ENCODE measurements at regions not wholly inside any gene's neighbourhood (a gene's known extent, or its start where the extent isn't known, plus 50 kb on each side); places are given as distances from the start of the nearest gene placed in this dataset.

DNA sequence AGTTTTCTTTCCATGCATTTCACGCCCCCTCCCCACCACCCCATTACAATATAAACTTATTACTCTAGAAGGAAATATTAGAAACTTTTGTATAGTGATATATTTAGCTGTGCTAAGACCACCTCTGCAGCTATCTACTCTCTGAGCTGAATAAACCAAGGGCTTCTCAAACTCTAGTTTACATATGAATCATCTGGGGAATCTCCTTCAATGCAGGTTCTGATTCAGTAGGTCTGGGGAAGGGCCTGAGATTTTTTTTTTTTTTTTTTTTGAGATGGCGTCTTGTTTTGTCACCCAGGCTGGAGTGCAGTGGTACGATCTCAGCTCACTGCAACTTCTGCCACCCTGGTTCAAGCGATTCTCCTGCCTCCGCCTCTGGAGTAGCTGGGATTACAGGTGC is 67.6 kb upstream of the PRKG1 start:
- TF ChIP-seq POLR2AphosphoS5 (IDR thresholded peaks at IDR 0.05; ENCODE audit: low read depth, low read length), result no peak
- TF ChIP-seq NFYB (CRISPR knock-in tag; IDR thresholded peaks at IDR 0.05), result no peak
- TF ChIP-seq SUZ12 (IDR thresholded peaks at IDR 0.05; ENCODE audit: low read depth, low read length), result no peak
- no peak for TF ChIP-seq ZSCAN31 (CRISPR knock-in tag; IDR thresholded peaks at IDR 0.05; ENCODE audit: low read depth)
- no peak for TF ChIP-seq NBN (conservative IDR thresholded peaks at IDR 0.05)
- no peak for TF ChIP-seq DNMT1 (CRISPR knock-in tag; IDR thresholded peaks at IDR 0.05)
- TF ChIP-seq POLR2A (IDR thresholded peaks at IDR 0.05; ENCODE audit: insufficient read depth in 1 of 2, low read depth in 2 of 2, low read length in 2 of 2), result no peak
